GM13976 (cell line): ENCODE measurements at regions not wholly inside any gene's neighbourhood (a gene's known extent, or its start where the extent isn't known, plus 50 kb on each side); places are given as distances from the start of the nearest gene placed in this dataset.
"Not testable (repeated sequence)": the region's sequence is repeated elsewhere in the genome, so short reads cannot be mapped to it uniquely, and the experiment has no call there.

Experiments
- DNase-seq: peaks from one replicate; pipeline ENCODE4 v3.0.0; 2012; ENCODE audit warnings: low spot score
- CTCF ChIP-seq: IDR thresholded peaks from 2 replicates; pipeline ENCODE4 v1.5.1; 2012; ENCODE audit warnings: borderline replicate concordance, mild to moderate bottlenecking; ENCODE audit not compliant: insufficient read depth; ENCODE audit errors: extremely low read depth, missing control alignments, control extremely low read depth
- in situ Hi-C: fragments of 300-500 bp; cut with MboI; formaldehyde crosslinking; loops from one replicate; pipeline ENCODE4 v1.12.0; 2022; ENCODE audit warnings: low sequenced_read_pairs, mixed read lengths, inconsistent platforms; ENCODE audit not compliant: unreplicated experiment

DNA sequence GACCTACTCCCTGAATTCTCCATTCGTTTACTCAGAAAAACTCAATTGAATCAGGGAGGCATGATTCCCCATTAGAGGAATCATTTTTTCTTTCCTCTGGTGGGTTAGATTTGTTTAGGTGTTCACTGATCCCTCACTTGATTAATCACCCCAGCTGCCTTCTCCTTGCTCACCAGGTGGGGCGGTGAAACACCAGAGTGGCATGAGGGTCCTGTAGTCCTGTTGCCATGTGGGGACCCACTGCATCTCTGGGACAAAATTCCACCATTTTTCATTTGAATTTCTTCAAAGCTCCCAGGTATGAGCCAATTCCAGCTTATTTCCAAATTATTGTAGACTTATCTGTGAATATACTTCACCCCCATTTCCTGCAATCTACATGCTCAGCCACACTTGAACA, 462.7 kb upstream of the ZNF507 start:
- no peak for TF ChIP-seq CTCF
- in situ Hi-C loops, result no loop called here
- no peak for DNase-seq

DNA sequence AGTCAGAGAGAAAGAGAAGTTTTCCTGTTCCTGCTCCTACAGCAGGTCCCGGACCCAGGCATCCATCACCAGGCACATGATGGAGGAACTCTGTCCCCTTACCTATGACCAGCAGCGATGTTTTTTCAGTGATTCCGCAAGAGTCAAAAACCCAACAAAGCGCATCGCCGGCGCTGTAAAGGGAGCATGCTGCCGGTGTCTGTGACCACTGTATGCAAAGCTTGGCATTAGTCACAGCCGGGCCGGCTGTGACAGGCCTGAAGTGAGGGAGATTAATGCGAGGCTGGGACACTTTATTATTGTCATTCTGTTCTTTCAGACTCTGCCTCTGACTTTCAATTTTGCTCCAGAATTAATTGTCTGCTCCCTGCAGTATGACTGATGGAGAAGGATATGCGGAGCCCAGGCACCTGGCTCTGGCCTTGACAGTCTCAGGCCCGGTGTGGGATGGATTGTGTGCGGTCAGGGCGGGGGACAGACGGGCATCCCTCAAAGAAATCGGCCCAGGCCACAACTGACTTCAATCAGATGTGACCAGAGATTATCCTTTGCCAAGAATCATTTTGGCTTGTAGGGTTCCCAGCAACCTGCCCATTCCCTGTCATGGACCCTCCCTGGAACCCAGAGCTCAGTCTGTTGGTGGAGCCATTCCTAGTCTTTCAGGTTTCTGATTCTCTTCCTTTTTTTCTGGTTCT, 462.0 kb upstream of the ZNF507 start:
- in situ Hi-C loops, result no loop called here
- DNase-seq, result no peak
- no peak for TF ChIP-seq CTCF

- in situ Hi-C loops, result no loop called here
- TF ChIP-seq CTCF, result no peak
- DNase-seq, result no peak
These were observed 460.0 kb upstream of the ZNF507 start for GRCh38 chr19:31885280-31885853.

- DNase-seq, result no peak
- TF ChIP-seq CTCF, result no peak
- in situ Hi-C loops, result no loop called here
These were observed 455.2 kb upstream of the ZNF507 start for GRCh38 chr19:31890230-31890629.

DNA sequence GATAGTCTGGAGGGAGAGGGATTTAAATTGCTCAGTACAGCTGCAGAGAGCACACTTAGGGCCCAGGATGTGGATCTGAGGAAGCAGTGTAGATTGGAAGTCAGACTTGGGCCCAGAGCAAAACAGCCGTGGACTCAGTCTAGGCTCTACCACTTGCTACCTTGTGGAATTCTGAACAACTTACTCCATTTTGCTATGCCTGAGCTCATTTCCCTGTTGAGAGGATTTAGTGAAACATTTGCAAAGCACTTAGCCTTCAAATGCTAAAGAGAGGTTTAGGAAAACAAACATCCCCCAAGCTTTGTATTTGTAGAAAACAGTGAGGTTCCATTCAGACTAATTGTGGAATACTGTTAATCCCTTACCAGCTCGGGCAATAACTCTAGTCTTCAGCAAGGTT, 453.4 kb upstream of the ZNF507 start:
- no peak for DNase-seq
- in situ Hi-C loops, result no loop called here
- TF ChIP-seq CTCF, result no peak

DNA sequence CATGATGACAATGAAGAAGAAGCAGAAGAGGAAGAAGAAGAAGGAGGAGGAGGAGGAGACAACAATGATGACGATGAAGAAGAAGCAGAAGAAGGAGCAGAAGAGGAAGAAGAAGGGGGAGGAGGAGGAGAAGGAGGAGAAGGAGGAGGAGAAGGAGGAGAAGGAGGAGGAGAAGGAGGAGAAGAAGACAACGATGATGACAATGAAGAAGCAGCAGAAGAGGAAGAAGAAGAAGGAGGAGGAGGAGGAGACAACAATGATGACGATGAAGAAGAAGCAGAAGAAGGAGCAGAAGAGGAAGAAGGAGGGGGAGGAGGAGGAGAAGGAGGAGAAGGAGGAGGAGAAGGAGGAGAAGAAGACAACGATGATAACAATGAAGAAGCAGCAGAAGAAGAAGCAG, 451.9 kb upstream of the ZNF507 start:
- DNase-seq, in situ Hi-C loops: not testable (repeated sequence)

DNA sequence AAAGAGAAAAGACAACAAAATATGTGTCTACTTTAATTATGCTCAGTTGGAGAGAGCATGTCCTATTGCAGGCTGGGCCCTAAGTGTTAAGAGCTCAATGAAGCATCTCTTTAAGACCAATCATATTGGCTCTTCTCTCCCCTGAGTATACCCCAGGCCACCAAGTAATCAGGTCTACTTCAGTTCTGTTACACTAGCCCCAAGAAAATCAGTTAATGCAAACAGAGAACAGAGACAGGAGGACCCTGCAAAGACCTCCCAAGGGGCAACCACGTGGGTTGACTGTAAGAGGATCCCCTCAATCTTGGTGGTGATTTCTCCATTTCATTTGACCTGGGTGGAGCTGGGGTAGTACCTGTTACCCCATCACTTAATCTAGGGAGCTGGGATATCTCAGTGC, 451.0 kb upstream of the ZNF507 start:
- DNase-seq, result no peak
- in situ Hi-C loops, result no loop called here
- TF ChIP-seq CTCF, result no peak
